ENCODE measurements at regions not wholly inside any gene's neighbourhood (a gene's known extent, or its start where the extent isn't known, plus 50 kb on each side); places are given as distances from the start of the nearest gene placed in this dataset.

- POLR2A ChIA-PET, result interaction anchor here (0.7 kb wide), 1 partner anchor 940 kb away, joined by 6 read pairs; no protein-coding TSS in a partner anchor
- no peaks in the 10 kb centered on the region for H3K4me1 ChIP-seq (ENCODE audit: control insufficient read depth, insufficient read depth, low read length)
- H3K27ac ChIP-seq (ENCODE audit: extremely low read depth, low read depth, low read length), result no peak overlapping the region
- no peak overlapping the region for H3K4me3 ChIP-seq (ENCODE audit: low read depth, low read length)
- H3K9me3 ChIP-seq (ENCODE audit: control insufficient read depth, insufficient read depth, low read depth, low read length), result no peaks in the 10 kb centered on the region
- TF ChIP-seq ZBTB48 (tag by site-specific recombination; IDR thresholded peaks at IDR 0.05) (no peak), ZNF561 (tag by site-specific recombination; IDR thresholded peaks at IDR 0.05; ENCODE audit: borderline replicate concordance) (no peak), FEZF1 (tag by site-specific recombination; IDR thresholded peaks at IDR 0.05) (no peak), ZNF701 (tag by site-specific recombination; IDR thresholded peaks at IDR 0.05) (no peak), ZNF404 (tag by site-specific recombination; IDR thresholded peaks at IDR 0.05) (no peak), ZNF366 (tag by site-specific recombination; conservative IDR thresholded peaks at IDR 0.05) (no peak), KLF9 (tag by site-specific recombination; IDR thresholded peaks at IDR 0.05; ENCODE audit: low read depth) (no peak), ZNF18 (tag by site-specific recombination; IDR thresholded peaks at IDR 0.05) (no peak), ZNF610 (tag by site-specific recombination; IDR thresholded peaks at IDR 0.05; ENCODE audit: borderline replicate concordance) (no peak)
- CTCF ChIA-PET, result no interaction called here
- no peaks in the 10 kb centered on the region for H3K36me3 ChIP-seq (ENCODE audit: control insufficient read depth in 2 of 2, insufficient read depth in 1 of 2, low read length in 2 of 2)
Measured at GRCh38 chrX:22430701-22431100, 158.0 kb downstream of the CBLL2 start.

GRCh38 chrX:22433292-22434070, 160.8 kb downstream of the CBLL2 start:
- TF ChIP-seq GLIS1 (tag by site-specific recombination; IDR thresholded peaks at IDR 0.05) (peak; percentile 59; the same call in 1 of the 2 replicates), ZNF157 (tag by site-specific recombination; IDR thresholded peaks at IDR 0.05) (no peak)
- Histone ChIP-seq H3K4me1 (ENCODE audit: control insufficient read depth, insufficient read depth, low read length) (no peaks in the 10 kb centered on the region), H3K27ac (ENCODE audit: extremely low read depth, low read depth, low read length) (no peak overlapping the region), H3K36me3 (ENCODE audit: control insufficient read depth in 2 of 2, insufficient read depth in 1 of 2, low read length in 2 of 2) (no peaks in the 10 kb centered on the region), H3K4me3 (ENCODE audit: low read depth, low read length) (no peak overlapping the region), H3K9me3 (ENCODE audit: control insufficient read depth, insufficient read depth, low read depth, low read length) (no peaks in the 10 kb centered on the region)
- ChIA-PET CTCF (no interaction called here), POLR2A (no interaction called here)

GRCh38 chrX:22445880-22446279, 173.2 kb downstream of the CBLL2 start:
- Histone ChIP-seq H3K9me3 (ENCODE audit: control insufficient read depth, insufficient read depth, low read depth, low read length) (no peaks in the 10 kb centered on the region), H3K4me1 (ENCODE audit: control insufficient read depth, insufficient read depth, low read length) (no peaks in the 10 kb centered on the region), H3K4me3 (ENCODE audit: low read depth, low read length) (no peak overlapping the region), H3K27ac (ENCODE audit: extremely low read depth, low read depth, low read length) (no peak overlapping the region), H3K36me3 (ENCODE audit: control insufficient read depth in 2 of 2, insufficient read depth in 1 of 2, low read length in 2 of 2) (no peaks in the 10 kb centered on the region)
- ChIA-PET POLR2A (no interaction called here), CTCF (no interaction called here)
- no peak for TF ChIP-seq ZNF416 (tag by site-specific recombination; IDR thresholded peaks at IDR 0.05)
- no peak for TF ChIP-seq KLF16 (tag by site-specific recombination; IDR thresholded peaks at IDR 0.05)
- no peak for TF ChIP-seq ZNF19 (tag by site-specific recombination; IDR thresholded peaks at IDR 0.05; ENCODE audit: low read depth)
- TF ChIP-seq BCL11A (tag by site-specific recombination; IDR thresholded peaks at IDR 0.05; ENCODE audit: low read depth), result no peak
- no peak for TF ChIP-seq ZBTB1 (tag by site-specific recombination; IDR thresholded peaks at IDR 0.05)

- no peaks in the 10 kb centered on the region for H3K4me1 ChIP-seq (ENCODE audit: control insufficient read depth, insufficient read depth, low read length)
- TF ChIP-seq ATF2 (tag by site-specific recombination; IDR thresholded peaks at IDR 0.05; ENCODE audit: low read depth) (peak; percentile 82), BCL6B (tag by site-specific recombination; IDR thresholded peaks at IDR 0.05) (no peak)
- POLR2A ChIA-PET, result no interaction called here
- H3K9me3 ChIP-seq (ENCODE audit: control insufficient read depth, insufficient read depth, low read depth, low read length), result no peaks in the 10 kb centered on the region
- no peak overlapping the region for H3K4me3 ChIP-seq (ENCODE audit: low read depth, low read length)
- no peaks in the 10 kb centered on the region for H3K36me3 ChIP-seq (ENCODE audit: control insufficient read depth in 2 of 2, insufficient read depth in 1 of 2, low read length in 2 of 2)
- H3K27ac ChIP-seq (ENCODE audit: extremely low read depth, low read depth, low read length), result no peak overlapping the region
- CTCF ChIA-PET, result no interaction called here
Measured at GRCh38 chrX:22462959-22463358, 190.2 kb downstream of the CBLL2 start.

All from HEK293 (cell line).